ENCODE measurements at regions not wholly inside any gene's neighbourhood (a gene's known extent, or its start where the extent isn't known, plus 50 kb on each side); places are given as distances from the start of the nearest gene placed in this dataset.

- TF ChIP-seq DMTF1 (CRISPR knock-in tag; IDR thresholded peaks at IDR 0.05) (no peak), ZBTB44 (CRISPR knock-in tag; IDR thresholded peaks at IDR 0.05) (peak; percentile 82; the same call in 1 of the 2 replicates), RORA (CRISPR knock-in tag; IDR thresholded peaks at IDR 0.05) (no peak), ZNF256 (CRISPR knock-in tag; conservative IDR thresholded peaks at IDR 0.05) (no peak), ZNF816 (CRISPR knock-in tag; IDR thresholded peaks at IDR 0.05; ENCODE audit: borderline replicate concordance) (no peak; the same call in 1 of the 2 replicates), FOXM1 (CRISPR knock-in tag; IDR thresholded peaks at IDR 0.05) (no peak), ZNF75D (CRISPR knock-in tag; IDR thresholded peaks at IDR 0.05; ENCODE audit: borderline replicate concordance) (peak; percentile 90; the same call in 1 of the 2 replicates), MED13 (CRISPR knock-in tag; IDR thresholded peaks at IDR 0.05) (no peak), ZBTB38 (CRISPR knock-in tag; IDR thresholded peaks at IDR 0.05) (peak; percentile 93), CENPT (CRISPR knock-in tag; IDR thresholded peaks at IDR 0.05; ENCODE audit: low read depth) (no peak; the same call in 1 of the 2 replicates), PAX8 (CRISPR knock-in tag; IDR thresholded peaks at IDR 0.05; ENCODE audit: borderline replicate concordance) (no peak), RERE (CRISPR knock-in tag; IDR thresholded peaks at IDR 0.05; ENCODE audit: low read depth) (no peak), SRY (CRISPR knock-in tag; IDR thresholded peaks at IDR 0.05) (peak; percentile 92), IRF1 (CRISPR knock-in tag; IDR thresholded peaks at IDR 0.05; ENCODE audit: low read depth) (0 out of 2 replicates have a peak, but pooled peaks have one; percentile 57), ZNF773 (CRISPR knock-in tag; IDR thresholded peaks at IDR 0.05; ENCODE audit: borderline replicate concordance) (no peak), SOX5 (CRISPR knock-in tag; IDR thresholded peaks at IDR 0.05; ENCODE audit: borderline replicate concordance) (peak; percentile 54)
- TF ChIP-seq, protein P1, sequence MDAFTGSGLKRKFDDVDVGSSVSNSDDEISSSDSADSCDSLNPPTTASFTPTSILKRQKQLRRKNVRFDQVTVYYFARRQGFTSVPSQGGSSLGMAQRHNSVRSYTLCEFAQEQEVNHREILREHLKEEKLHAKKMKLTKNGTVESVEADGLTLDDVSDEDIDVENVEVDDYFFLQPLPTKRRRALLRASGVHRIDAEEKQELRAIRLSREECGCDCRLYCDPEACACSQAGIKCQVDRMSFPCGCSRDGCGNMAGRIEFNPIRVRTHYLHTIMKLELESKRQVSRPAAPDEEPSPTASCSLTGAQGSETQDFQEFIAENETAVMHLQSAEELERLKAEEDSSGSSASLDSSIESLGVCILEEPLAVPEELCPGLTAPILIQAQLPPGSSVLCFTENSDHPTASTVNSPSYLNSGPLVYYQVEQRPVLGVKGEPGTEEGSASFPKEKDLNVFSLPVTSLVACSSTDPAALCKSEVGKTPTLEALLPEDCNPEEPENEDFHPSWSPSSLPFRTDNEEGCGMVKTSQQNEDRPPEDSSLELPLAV (CRISPR knock-in tag; conservative IDR thresholded peaks at IDR 0.05; ENCODE audit: low read depth), result no peak
These were observed 158.1 kb upstream of the ZNF184 start (continued) for GRCh38 chr6:27630727-27631608.

All from HepG2 (cell line).